GM18861 (cell line): ENCODE measurements at regions not wholly inside any gene's neighbourhood (a gene's known extent, or its start where the extent isn't known, plus 50 kb on each side); places are given as distances from the start of the nearest gene placed in this dataset.
"Not testable (repeated sequence)": the region's sequence is repeated elsewhere in the genome, so short reads cannot be mapped to it uniquely, and the experiment has no call there.

Experiments
- ATAC-seq: cut with Tn5 transposase; IDR thresholded peaks from one replicate; pipeline ENCODE4 v1.9.1; 2021; ENCODE audit not compliant: unreplicated experiment

GRCh38 chr7:119914119-119914518, 358.9 kb upstream of the KCND2 start:
- not testable (repeated sequence) for ATAC-seq

GRCh38 chr7:119916501-119916900, 356.5 kb upstream of the KCND2 start:
- no peak for ATAC-seq

- ATAC-seq: no peak
These were observed 354.8 kb upstream of the KCND2 start for GRCh38 chr7:119918185-119918584.

GRCh38 chr7:119919986-119920385, 353.0 kb upstream of the KCND2 start:
- no peak for ATAC-seq

GRCh38 chr7:119925581-119926289, 347.2 kb upstream of the KCND2 start:
- ATAC-seq: no peak

GRCh38 chr7:119929891-119930290, 343.1 kb upstream of the KCND2 start:
- no peak for ATAC-seq

- no peak for ATAC-seq
These were observed 341.6 kb upstream of the KCND2 start for GRCh38 chr7:119931230-119931824.

- ATAC-seq: peak; percentile 80
These were observed 337.5 kb upstream of the KCND2 start for GRCh38 chr7:119935418-119936025.

GRCh38 chr7:119936836-119937235, 336.1 kb upstream of the KCND2 start:
- no peak for ATAC-seq

GRCh38 chr7:119937745-119938144, 335.2 kb upstream of the KCND2 start:
- ATAC-seq: no peak

- ATAC-seq: no peak
These were observed 328.9 kb upstream of the KCND2 start for GRCh38 chr7:119943942-119944600.

GRCh38 chr7:119944601-119944972, 328.4 kb upstream of the KCND2 start:
- ATAC-seq: no peak

- ATAC-seq: no peak
These were observed 327.2 kb upstream of the KCND2 start for GRCh38 chr7:119945822-119946221.

GRCh38 chr7:119949053-119949452, 323.9 kb upstream of the KCND2 start:
- no peak for ATAC-seq

GRCh38 chr7:119950390-119951041, 322.5 kb upstream of the KCND2 start:
- not testable (repeated sequence) for ATAC-seq

- ATAC-seq: not testable (repeated sequence)
These were observed 321.4 kb upstream of the KCND2 start for GRCh38 chr7:119951614-119952013.

GRCh38 chr7:119957335-119957734, 315.6 kb upstream of the KCND2 start:
- ATAC-seq: no peak

- ATAC-seq: no peak
These were observed 313.2 kb upstream of the KCND2 start for GRCh38 chr7:119959811-119960210.

- ATAC-seq: no peak
These were observed 309.3 kb upstream of the KCND2 start for GRCh38 chr7:119963654-119964053.

GRCh38 chr7:119964065-119964464, 308.9 kb upstream of the KCND2 start:
- no peak for ATAC-seq

GRCh38 chr7:119964788-119965542, 308.0 kb upstream of the KCND2 start:
- no peak for ATAC-seq
